PC-3 (cell line): ENCODE measurements at regions not wholly inside any gene's neighbourhood (a gene's known extent, or its start where the extent isn't known, plus 50 kb on each side); places are given as distances from the start of the nearest gene placed in this dataset.
A peak's percentile ranks its signal among the peaks of the same experiment; 100 is the strongest.
"Not testable (repeated sequence)": the region's sequence is repeated elsewhere in the genome, so short reads cannot be mapped to it uniquely, and the experiment has no call there.

Experiments used
- ATAC-seq: fragments of 200-7000 bp; cut with Tn5 transposase; 2 replicates; pipeline ENCODE4 v1.9.1; 2020; ENCODE audit warnings: mild to moderate bottlenecking, moderate library complexity
- BruUV-seq: library from RNA; stranded (reverse); fragments of 400-500 nt; replicated peaks from 2 replicates; lab custom pipeline; 2021; lab: Mats Ljungman, UMichigan
- CTCF ChIA-PET: fragments of 300-600 bp; sonication (Branson Sonifier 250); formaldehyde crosslinking; loops from one replicate; lab custom pipeline; 2022; ENCODE audit warnings: antibody characterized with exemption; lab: Charles Lee
- POLR2A ChIA-PET: fragments of 300-600 bp; sonication (Branson Sonifier 250); formaldehyde crosslinking; loops from one replicate; lab custom pipeline; 2022; ENCODE audit warnings: antibody characterized with exemption; ENCODE audit not compliant: unreplicated experiment; lab: Charles Lee
- DNase-seq: peaks from one replicate; pipeline ENCODE4 v3.0.0-alpha.2; 2015
- H2AFZ ChIP-seq: fragments of 300-600 bp; sonication (generic); 2 replicates; pipeline ENCODE4 v1.6.0; 2016; ENCODE audit warnings: antibody characterized with exemption, low read length
- H3F3A ChIP-seq: fragments of 300-600 bp; sonication (generic); one replicate; pipeline ENCODE4 v1.6.0; 2017; ENCODE audit warnings: antibody characterized with exemption, low read length, control low read depth, mild to moderate bottlenecking; ENCODE audit not compliant: unreplicated experiment
- H3K27ac ChIP-seq: fragments of 300-600 bp; sonication (generic); 2 replicates; pipeline ENCODE4 v1.5.1; 2016; ENCODE audit warnings: mild to moderate bottlenecking, low read length
- H3K27me3 ChIP-seq: fragments of 300-600 bp; sonication (generic); 2 replicates; pipeline ENCODE4 v1.6.1; 2016; ENCODE audit warnings: low read length, mixed read lengths
- H3K36me3 ChIP-seq: fragments of 300-600 bp; sonication (generic); 2 replicates; pipeline ENCODE4 v1.6.1; 2016; ENCODE audit warnings: low read depth, mixed run types, low read length, mixed read lengths
- H3K4me1 ChIP-seq: fragments of 300-600 bp; sonication (generic); 2 replicates; pipeline ENCODE4 v1.5.1; 2016; ENCODE audit warnings: low read length; ENCODE audit not compliant: insufficient read depth
- H3K4me2 ChIP-seq: fragments of 300-600 bp; sonication (generic); 2 replicates; pipeline ENCODE4 v1.6.0; 2016; ENCODE audit warnings: low read length
- H3K4me3 ChIP-seq: fragments of 300-600 bp; sonication (generic); 2 replicates; pipeline ENCODE4 v1.5.1; 2016; ENCODE audit warnings: mild to moderate bottlenecking, low read length, mixed read lengths
- H3K79me2 ChIP-seq: fragments of 300-600 bp; sonication (generic); 2 replicates; pipeline ENCODE4 v1.6.1; 2017; ENCODE audit warnings: low read length, mixed read lengths
- H3K9ac ChIP-seq: fragments of 300-600 bp; sonication (generic); 2 replicates; pipeline ENCODE4 v1.6.0; 2016; ENCODE audit warnings: mild to moderate bottlenecking, low read length
- H3K9me2 ChIP-seq: fragments of 300-600 bp; sonication (generic); replicated peaks from 2 replicates; pipeline ENCODE4 v1.6.1; 2016; ENCODE audit warnings: mixed run types, low read length, mixed read lengths
- H3K9me3 ChIP-seq: fragments of 300-600 bp; sonication (generic); 2 replicates; pipeline ENCODE4 v1.6.1; 2016; ENCODE audit warnings: low read length, mixed read lengths
- H4K20me1 ChIP-seq: fragments of 300-600 bp; sonication (generic); 2 replicates; pipeline ENCODE4 v1.6.1; 2016; ENCODE audit warnings: low read length, mixed read lengths
- EZH2 ChIP-seq: fragments of 300-600 bp; sonication (generic); IDR thresholded peaks from one replicate; pipeline ENCODE4 v1.6.1; 2017; ENCODE audit warnings: antibody characterized with exemption, mild to moderate bottlenecking, low read length; ENCODE audit not compliant: unreplicated experiment
- EZH2phosphoT487 ChIP-seq: fragments of 300-600 bp; sonication (generic); IDR thresholded peaks from 2 replicates; pipeline ENCODE4 v1.6.1; 2018; ENCODE audit warnings: mild to moderate bottlenecking, antibody characterized with exemption, low read length, borderline replicate concordance
- intact Hi-C: fragments of 100-400 bp; cut with micrococcal nuclease; formaldehyde crosslinking; loops from 2 replicates; pipeline ENCODE4 v1.9.0; 2023
- TF ChIP-seq, protein P1 (sequence below): fragments of 300-600 bp; sonication (generic); conservative IDR thresholded peaks from 2 replicates; pipeline ENCODE4 v1.5.1; 2017; ENCODE audit warnings: antibody characterized with exemption, low read depth, mild to moderate bottlenecking, low read length

DNA sequence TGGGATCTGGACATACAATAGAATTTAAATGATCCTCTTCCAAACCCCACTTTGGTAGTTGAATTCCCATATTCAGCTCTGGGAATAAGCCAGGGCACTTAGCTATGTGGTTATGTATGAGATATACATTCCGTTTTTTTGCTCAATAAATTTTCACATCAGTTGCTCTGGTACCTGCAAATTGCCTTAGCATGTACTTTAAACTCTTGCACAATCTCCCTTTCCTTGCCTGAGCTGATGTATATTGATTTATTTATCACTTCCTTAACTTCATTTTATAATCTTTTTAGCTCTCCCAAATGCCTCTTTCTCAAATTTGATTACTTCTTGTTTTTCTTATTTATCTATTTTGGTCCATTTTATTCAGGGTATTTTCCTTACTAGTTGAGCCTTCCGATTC is 90.1 kb upstream of the AGA start:
- Histone ChIP-seq H3K27ac (no peak overlapping the region), H3K4me1 (no peaks in the 10 kb centered on the region), H3K27me3 (no peaks in the 10 kb centered on the region), H3K36me3 (no peaks in the 10 kb centered on the region), H3K9me2 (no peaks in the 10 kb centered on the region), H4K20me1 (no peaks in the 10 kb centered on the region), H3F3A (no peaks in the 10 kb centered on the region), H3K9ac (no peak overlapping the region), H3K79me2 (no peaks in the 10 kb centered on the region), H2AFZ (no peak overlapping the region), H3K4me3 (no peak overlapping the region), H3K9me3 (no peaks in the 10 kb centered on the region), H3K4me2 (no peak overlapping the region)
- ATAC-seq, result no peak
- intact Hi-C loops, result no loop called here
- ChIA-PET POLR2A (no interaction called here), CTCF (no interaction called here)
- TF ChIP-seq EZH2phosphoT487 (no peak), EZH2 (no peak)
- TF ChIP-seq, protein P1, sequence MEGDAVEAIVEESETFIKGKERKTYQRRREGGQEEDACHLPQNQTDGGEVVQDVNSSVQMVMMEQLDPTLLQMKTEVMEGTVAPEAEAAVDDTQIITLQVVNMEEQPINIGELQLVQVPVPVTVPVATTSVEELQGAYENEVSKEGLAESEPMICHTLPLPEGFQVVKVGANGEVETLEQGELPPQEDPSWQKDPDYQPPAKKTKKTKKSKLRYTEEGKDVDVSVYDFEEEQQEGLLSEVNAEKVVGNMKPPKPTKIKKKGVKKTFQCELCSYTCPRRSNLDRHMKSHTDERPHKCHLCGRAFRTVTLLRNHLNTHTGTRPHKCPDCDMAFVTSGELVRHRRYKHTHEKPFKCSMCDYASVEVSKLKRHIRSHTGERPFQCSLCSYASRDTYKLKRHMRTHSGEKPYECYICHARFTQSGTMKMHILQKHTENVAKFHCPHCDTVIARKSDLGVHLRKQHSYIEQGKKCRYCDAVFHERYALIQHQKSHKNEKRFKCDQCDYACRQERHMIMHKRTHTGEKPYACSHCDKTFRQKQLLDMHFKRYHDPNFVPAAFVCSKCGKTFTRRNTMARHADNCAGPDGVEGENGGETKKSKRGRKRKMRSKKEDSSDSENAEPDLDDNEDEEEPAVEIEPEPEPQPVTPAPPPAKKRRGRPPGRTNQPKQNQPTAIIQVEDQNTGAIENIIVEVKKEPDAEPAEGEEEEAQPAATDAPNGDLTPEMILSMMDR, result no peak
- BruUV-seq, result no TSS peak
- DNase-seq, result no peak

DNA sequence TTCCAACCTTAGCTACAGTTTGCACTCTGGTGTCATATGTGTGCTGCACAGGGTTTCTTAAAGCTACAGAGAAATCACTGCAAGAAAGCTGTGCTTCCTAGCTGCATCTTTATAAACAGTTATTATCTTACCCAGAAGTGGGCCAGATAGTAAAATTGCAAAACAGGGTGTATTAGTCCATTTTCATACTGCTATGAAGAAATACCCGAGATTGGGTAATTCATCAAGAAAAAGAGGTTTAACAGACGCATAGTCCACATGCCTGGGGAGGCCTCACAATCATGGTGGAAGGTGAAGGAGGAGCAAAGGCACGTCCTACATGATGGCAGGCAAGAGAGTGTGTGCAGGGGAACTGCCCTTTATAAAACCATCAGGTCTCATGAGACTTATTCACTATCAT is 92.6 kb upstream of the AGA start:
- CTCF ChIA-PET, intact Hi-C loops, H3K4me1 ChIP-seq, ATAC-seq, DNase-seq, H3K9me3 ChIP-seq, H3K9me2 ChIP-seq, H3F3A ChIP-seq, H3K4me2 ChIP-seq, H2AFZ ChIP-seq, H3K27ac ChIP-seq, BruUV-seq, H3K36me3 ChIP-seq, H3K9ac ChIP-seq, H3K79me2 ChIP-seq, H3K27me3 ChIP-seq, POLR2A ChIA-PET, H3K4me3 ChIP-seq, H4K20me1 ChIP-seq: not testable (repeated sequence)

DNA sequence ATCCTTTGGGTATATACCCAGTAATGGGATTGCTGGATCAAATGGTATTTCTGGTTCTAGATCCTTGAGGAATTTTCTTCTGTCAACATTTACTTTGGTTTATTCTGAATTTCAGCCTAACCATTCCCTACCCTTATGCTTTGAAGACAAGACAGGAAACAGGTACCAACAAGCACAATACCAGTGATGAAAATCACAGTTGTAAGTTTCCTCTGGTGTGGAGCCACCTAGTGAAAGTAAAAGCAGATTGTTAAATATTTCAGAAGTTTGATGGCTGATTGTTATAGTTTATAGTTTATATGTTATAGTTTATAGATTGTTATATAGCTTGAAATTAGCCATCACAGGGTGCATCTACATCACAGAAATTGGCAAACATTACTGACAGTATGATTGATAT is 104.5 kb upstream of the AGA start:
- intact Hi-C loops, result loop anchor here (1.0 to 5.0 kb wide), 3 partner anchors 104 to 296 kb away; partner anchors contain the start of gene AGA
- BruUV-seq, result no TSS peak
- H4K20me1 ChIP-seq, result no peaks in the 10 kb centered on the region
- no peak overlapping the region for H3K9ac ChIP-seq
- no peaks in the 10 kb centered on the region for H3K36me3 ChIP-seq
- no peak overlapping the region for H3K27ac ChIP-seq
- H3K9me2 ChIP-seq, result no peaks in the 10 kb centered on the region
- no peaks in the 10 kb centered on the region for H3K9me3 ChIP-seq
- ATAC-seq, result no peak
- no peaks in the 10 kb centered on the region for H3K79me2 ChIP-seq
- H3K4me1 ChIP-seq, result no peaks in the 10 kb centered on the region
- H3K4me3 ChIP-seq, result no peak overlapping the region
- TF ChIP-seq, protein P1, result peak; percentile 38; the same call in 1 of the 2 replicates
- TF ChIP-seq EZH2phosphoT487, result no peak
- DNase-seq, result peak; percentile 21
- POLR2A ChIA-PET, result no interaction called here
- H2AFZ ChIP-seq, result no peak overlapping the region
- H3F3A ChIP-seq, result no peaks in the 10 kb centered on the region
- CTCF ChIA-PET, result no interaction called here
- H3K4me2 ChIP-seq, result no peak overlapping the region
- H3K27me3 ChIP-seq, result no peaks in the 10 kb centered on the region
